Lung (tissue), 9 donors: ENCODE measurements at regions not wholly inside any gene's neighbourhood (a gene's known extent, or its start where the extent isn't known, plus 50 kb on each side); places are given as distances from the start of the nearest gene placed in this dataset.
"Not testable (repeated sequence)": the region's sequence is repeated elsewhere in the genome, so short reads cannot be mapped to it uniquely, and the experiment has no call there.

Experiments used
- ATAC-seq: fragments of 200-7000 bp; cut with Tn5 transposase; one replicate; pipeline ENCODE4 v1.9.1; 2020; ENCODE audit warnings: moderate number of reproducible peaks; ENCODE audit not compliant: insufficient read depth, low FRiP score
- DNase-seq, 3 donors: peaks; one replicate each; pipeline ENCODE4 v3.0.0-alpha.2; 2013 to 2017
- H3K27ac ChIP-seq, 2 donors: one replicate each; pipeline ENCODE4 v1.5.1; 2013; ENCODE audit warnings: mild to moderate bottlenecking in 2 of 2, moderate library complexity in 2 of 2, control low read depth in 1 of 2, inconsistent platforms in 1 of 2, low read depth in 1 of 2, low read length in 1 of 2
- H3K27me3 ChIP-seq, 3 donors: one replicate each; pipeline ENCODE4 v1.5.1; 2013; ENCODE audit warnings: low read length in 2 of 3; ENCODE audit not compliant: control insufficient read depth in 3 of 3, insufficient read depth in 3 of 3
- H3K36me3 ChIP-seq, 4 donors: one replicate each; pipeline ENCODE4 v1.5.1; 2013; ENCODE audit warnings: low read length in 4 of 4, mild to moderate bottlenecking in 1 of 4, moderate library complexity in 1 of 4; ENCODE audit not compliant: control insufficient read depth in 4 of 4, insufficient read depth in 4 of 4
- H3K4me1 ChIP-seq, 5 donors: one replicate each; pipeline ENCODE4 v1.5.1; 2013; ENCODE audit warnings: low read length in 5 of 5, mild to moderate bottlenecking in 2 of 5, moderate library complexity in 1 of 5; ENCODE audit not compliant: control insufficient read depth in 5 of 5, insufficient read depth in 5 of 5
- H3K4me3 ChIP-seq: one replicate; pipeline ENCODE4 v1.5.1; 2013; ENCODE audit warnings: mild to moderate bottlenecking, control low read depth, moderate library complexity
- H3K9ac ChIP-seq, 2 donors: one replicate each; pipeline ENCODE4 v1.5.1; 2013; ENCODE audit warnings: low read length in 2 of 2, control low read depth in 1 of 2; ENCODE audit not compliant: insufficient read depth in 1 of 2
- H3K9me3 ChIP-seq, 4 donors: one replicate each; pipeline ENCODE4 v1.5.1; 2013; ENCODE audit warnings: low read length in 3 of 4, mild to moderate bottlenecking in 1 of 4, moderate library complexity in 1 of 4; ENCODE audit not compliant: control insufficient read depth in 4 of 4, insufficient read depth in 3 of 4
- WGBS, 2 donors: extraction: QIAGEN DNeasy Blood & Tissue Kit; methylation state at CpG; one replicate each; pipeline ENCODE4 v1.1.7; 2013; 5-methylcytosine and 5-hydroxymethylcytosine counted together
- donor health status: Bipolar disorder and iron deficiency.
- donor health status: healthy.
- donor health status: DM: yes; HTN: yes; CAD: no.

DNA sequence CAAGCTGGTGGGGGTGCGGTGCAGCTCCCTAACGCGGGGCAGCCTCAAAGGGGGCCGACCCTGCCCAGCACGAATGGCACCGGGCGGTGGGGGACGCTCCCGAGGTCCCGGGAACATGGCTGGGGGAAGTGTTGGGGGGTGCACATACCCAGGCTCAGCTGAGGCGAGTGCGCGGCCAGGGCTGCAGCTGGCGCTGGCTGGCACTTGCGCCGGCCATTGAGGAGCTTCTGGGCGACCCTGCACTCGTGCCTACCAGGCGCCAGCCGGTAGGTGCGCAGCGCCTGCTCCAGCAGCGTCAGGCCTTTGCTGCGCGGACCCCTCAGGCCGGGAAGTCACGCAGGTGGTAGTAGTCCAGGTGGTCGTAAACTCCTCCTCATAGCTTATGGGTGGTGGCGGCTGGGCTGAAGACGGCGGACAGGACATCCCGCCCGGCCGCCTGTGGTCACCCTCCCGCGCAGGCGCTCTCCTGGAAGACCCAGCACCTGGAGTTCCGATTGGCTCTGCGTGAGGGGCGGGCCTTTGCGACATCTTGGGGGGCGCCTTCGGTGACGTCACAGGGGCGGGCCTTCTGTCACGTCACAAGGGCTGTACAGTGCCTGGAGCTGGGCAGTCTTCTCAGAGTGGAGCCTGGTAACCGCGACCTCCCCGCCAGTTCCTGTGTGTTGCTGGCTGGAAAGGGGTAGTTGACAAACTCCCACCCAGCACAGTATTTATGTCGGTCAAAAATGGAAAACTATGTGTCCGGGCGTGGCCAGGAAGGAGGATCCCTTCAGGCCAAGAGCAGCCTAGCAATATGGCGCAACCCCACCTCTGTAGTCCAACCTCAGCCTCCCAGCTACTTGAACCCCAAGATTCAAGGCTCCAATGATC lies 74.5 kb upstream of the ERV3-1 start:
- peak overlapping the region; percentile 89 to 92 for H3K27ac ChIP-seq
- peak overlapping the region; percentile 78 for H3K4me3 ChIP-seq
- peak; percentile 96 to 97 (median 96) for DNase-seq
- H3K9ac ChIP-seq, result peak overlapping the region; percentile 63 to 71
- peak; percentile 96 for ATAC-seq
- H3K9me3 ChIP-seq, H3K36me3 ChIP-seq, H3K4me1 ChIP-seq, H3K27me3 ChIP-seq: not testable (repeated sequence)
- WGBS, 2 donors, result 3 to 4% methylated on average over 43 to 50 of the region's 53 CpGs

DNA sequence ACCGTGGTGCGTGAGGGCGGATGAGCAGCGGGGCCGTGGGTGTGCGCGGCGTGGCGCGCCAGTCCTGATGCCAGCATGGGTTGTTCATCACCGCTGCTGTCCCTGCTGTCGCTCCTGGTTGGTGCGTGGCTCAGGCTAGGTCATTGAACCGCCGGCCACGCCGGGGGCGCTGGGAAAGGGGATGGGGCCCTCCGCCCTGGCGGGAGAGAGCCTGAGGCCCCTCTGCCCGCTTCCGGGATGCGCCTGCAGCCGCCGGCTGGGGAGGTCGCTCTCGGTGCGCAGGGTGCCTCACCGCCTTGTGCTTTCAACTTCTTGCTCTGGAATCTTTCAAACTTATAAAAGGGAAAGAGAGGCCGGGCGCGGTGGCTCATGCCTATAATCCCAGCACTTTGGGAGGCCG lies 68.5 kb upstream of the ERV3-1 start:
- H3K27me3 ChIP-seq, H3K27ac ChIP-seq, H3K9ac ChIP-seq, H3K4me3 ChIP-seq, ATAC-seq, H3K9me3 ChIP-seq, H3K36me3 ChIP-seq, DNase-seq, H3K4me1 ChIP-seq: not testable (repeated sequence)
- WGBS, 2 donors, result 95 to 97% methylated on average over 16 to 25 of the region's 33 CpGs

DNA sequence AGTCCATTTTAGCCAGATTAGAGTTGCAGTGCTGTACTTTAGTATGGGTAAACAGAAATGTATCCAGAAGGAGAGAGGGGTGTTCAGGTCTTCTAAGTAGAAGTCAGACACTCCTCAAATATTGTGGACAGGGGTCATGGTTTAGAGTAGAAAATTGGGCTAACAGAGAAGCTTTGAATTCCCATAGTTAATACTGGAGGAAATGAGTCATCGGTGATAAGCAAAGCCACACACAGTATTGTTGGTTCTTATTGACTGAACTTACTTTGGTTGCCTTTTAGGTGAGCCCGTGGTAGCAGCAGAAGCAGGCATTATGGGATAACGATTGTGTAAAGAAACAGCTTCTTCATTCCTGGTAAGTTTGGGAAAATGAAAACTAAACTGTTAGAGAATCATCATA lies 66.7 kb upstream of the ERV3-1 start:
- H3K36me3 ChIP-seq, H3K4me1 ChIP-seq, ATAC-seq: not testable (repeated sequence)

GRCh38 chr7:65071854-65072431 lies 65.5 kb upstream of the ERV3-1 start:
- not testable (repeated sequence) for H3K4me1 ChIP-seq, H3K27me3 ChIP-seq, ATAC-seq, H3K36me3 ChIP-seq, H3K9ac ChIP-seq, H3K27ac ChIP-seq, H3K4me3 ChIP-seq, DNase-seq, H3K9me3 ChIP-seq
- 86 to 97% methylated on average over 7 of the region's 7 CpGs for WGBS, 2 donors

More for the DNA sequence above, 66.7 kb upstream of the ERV3-1 start:
- H3K9ac ChIP-seq, H3K9me3 ChIP-seq, H3K4me3 ChIP-seq, DNase-seq, H3K27me3 ChIP-seq, H3K27ac ChIP-seq: not testable (repeated sequence)
- 14 to 72% methylated on average over 1 to 3 of the region's 3 CpGs for WGBS, 2 donors

DNA sequence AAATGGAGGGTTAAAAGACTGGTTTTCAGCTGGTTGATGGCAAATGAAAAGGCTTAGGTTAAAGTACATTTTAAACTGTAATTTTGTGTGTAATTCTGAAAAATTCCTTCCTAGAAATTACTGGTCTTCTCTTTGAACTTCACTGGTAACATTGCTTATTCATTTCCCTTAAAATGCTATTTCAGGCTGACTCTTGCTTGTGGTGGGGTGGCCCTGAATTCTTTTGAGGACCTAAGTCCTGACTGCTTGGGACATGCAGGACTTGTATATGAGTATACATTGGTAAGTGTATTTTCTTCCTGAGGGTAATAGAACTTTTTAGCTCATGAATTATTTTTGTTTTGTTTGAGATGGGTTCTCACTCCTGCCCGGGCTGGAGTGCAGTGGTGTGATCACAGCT lies 63.0 kb upstream of the ERV3-1 start:
- not testable (repeated sequence) for H3K36me3 ChIP-seq, H3K4me3 ChIP-seq, H3K9ac ChIP-seq, H3K9me3 ChIP-seq, DNase-seq, H3K27me3 ChIP-seq, H3K27ac ChIP-seq, H3K4me1 ChIP-seq, ATAC-seq
- WGBS, 2 donors, result 90 to 100% methylated on average over 1 of the region's 1 CpG

DNA sequence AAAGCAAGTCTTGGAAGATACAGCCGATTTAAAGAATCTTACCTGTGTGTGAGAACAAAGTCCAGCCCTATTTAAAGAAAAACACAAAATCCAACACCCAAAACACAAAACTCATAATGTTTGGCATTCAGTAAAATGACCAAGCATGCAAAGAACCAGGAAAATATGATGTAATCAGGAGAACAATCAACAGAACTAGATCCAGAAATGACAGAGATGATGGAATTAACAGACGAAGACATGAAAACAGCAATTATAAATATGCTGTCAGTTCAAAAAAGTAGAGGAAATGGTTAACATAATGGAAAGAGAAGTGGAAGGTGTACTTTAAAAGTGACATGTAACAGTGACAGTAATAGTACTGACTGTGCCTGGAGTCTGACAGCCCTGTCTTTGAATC lies 56.1 kb upstream of the ERV3-1 start:
- DNase-seq, ATAC-seq, H3K27me3 ChIP-seq, H3K9me3 ChIP-seq, H3K9ac ChIP-seq, H3K4me3 ChIP-seq, H3K4me1 ChIP-seq, H3K36me3 ChIP-seq, H3K27ac ChIP-seq: not testable (repeated sequence)
- 81 to 94% methylated on average over 2 of the region's 2 CpGs for WGBS, 2 donors

DNA sequence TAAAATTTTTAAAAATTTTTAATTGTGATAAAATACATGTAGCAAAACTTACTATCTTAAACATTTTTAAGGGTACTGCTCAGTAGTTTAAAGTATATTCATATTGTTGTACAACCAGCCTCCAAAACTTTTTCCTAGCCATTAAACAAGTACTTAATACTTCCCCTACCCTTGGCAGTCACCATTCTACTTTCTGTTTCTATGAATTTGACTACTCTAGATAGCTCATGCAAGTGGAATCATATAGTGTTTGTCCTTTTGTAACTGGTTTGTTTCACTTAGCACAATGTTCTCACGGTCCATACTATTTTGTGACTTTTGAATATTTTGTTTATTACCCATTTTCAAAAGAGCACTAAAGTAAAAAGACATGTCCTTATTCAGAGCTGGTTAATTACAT lies 52.8 kb upstream of the ERV3-1 start:
- not testable (repeated sequence) for H3K4me3 ChIP-seq, DNase-seq, H3K9me3 ChIP-seq, H3K27ac ChIP-seq, ATAC-seq, H3K36me3 ChIP-seq, H3K27me3 ChIP-seq, H3K9ac ChIP-seq, H3K4me1 ChIP-seq
- WGBS, 2 donors, result 97 to 100% methylated on average over 1 of the region's 1 CpG
